ENCODE measurements at regions not wholly inside any gene's neighbourhood (a gene's known extent, or its start where the extent isn't known, plus 50 kb on each side); places are given as distances from the start of the nearest gene placed in this dataset.
"Not testable (repeated sequence)": the region's sequence is repeated elsewhere in the genome, so short reads cannot be mapped to it uniquely, and the experiment has no call there.

- not testable (repeated sequence) for TF ChIP-seq ZNF219 (CRISPR knock-in tag; IDR thresholded peaks at IDR 0.05; ENCODE audit: borderline replicate concordance); CTCF (IDR thresholded peaks at IDR 0.05); NFYB (CRISPR knock-in tag; conservative IDR thresholded peaks at IDR 0.05; ENCODE audit: low read depth); CREB1 (CRISPR knock-in tag; IDR thresholded peaks at IDR 0.05); TEAD4 (CRISPR knock-in tag; IDR thresholded peaks at IDR 0.05); NFE2L1 (CRISPR knock-in tag; IDR thresholded peaks at IDR 0.05); EMX1 (CRISPR knock-in tag; IDR thresholded peaks at IDR 0.05); MAX (CRISPR knock-in tag; IDR thresholded peaks at IDR 0.05)
- TF ChIP-seq, protein P1, sequence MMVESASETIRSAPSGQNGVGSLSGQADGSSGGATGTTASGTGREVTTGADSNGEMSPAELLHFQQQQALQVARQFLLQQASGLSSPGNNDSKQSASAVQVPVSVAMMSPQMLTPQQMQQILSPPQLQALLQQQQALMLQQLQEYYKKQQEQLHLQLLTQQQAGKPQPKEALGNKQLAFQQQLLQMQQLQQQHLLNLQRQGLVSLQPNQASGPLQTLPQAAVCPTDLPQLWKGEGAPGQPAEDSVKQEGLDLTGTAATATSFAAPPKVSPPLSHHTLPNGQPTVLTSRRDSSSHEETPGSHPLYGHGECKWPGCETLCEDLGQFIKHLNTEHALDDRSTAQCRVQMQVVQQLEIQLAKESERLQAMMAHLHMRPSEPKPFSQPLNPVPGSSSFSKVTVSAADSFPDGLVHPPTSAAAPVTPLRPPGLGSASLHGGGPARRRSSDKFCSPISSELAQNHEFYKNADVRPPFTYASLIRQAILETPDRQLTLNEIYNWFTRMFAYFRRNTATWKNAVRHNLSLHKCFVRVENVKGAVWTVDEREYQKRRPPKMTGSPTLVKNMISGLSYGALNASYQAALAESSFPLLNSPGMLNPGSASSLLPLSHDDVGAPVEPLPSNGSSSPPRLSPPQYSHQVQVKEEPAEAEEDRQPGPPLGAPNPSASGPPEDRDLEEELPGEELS (CRISPR knock-in tag; IDR thresholded peaks at IDR 0.05) = not testable (repeated sequence)
- TF ChIP-seq, protein P2, sequence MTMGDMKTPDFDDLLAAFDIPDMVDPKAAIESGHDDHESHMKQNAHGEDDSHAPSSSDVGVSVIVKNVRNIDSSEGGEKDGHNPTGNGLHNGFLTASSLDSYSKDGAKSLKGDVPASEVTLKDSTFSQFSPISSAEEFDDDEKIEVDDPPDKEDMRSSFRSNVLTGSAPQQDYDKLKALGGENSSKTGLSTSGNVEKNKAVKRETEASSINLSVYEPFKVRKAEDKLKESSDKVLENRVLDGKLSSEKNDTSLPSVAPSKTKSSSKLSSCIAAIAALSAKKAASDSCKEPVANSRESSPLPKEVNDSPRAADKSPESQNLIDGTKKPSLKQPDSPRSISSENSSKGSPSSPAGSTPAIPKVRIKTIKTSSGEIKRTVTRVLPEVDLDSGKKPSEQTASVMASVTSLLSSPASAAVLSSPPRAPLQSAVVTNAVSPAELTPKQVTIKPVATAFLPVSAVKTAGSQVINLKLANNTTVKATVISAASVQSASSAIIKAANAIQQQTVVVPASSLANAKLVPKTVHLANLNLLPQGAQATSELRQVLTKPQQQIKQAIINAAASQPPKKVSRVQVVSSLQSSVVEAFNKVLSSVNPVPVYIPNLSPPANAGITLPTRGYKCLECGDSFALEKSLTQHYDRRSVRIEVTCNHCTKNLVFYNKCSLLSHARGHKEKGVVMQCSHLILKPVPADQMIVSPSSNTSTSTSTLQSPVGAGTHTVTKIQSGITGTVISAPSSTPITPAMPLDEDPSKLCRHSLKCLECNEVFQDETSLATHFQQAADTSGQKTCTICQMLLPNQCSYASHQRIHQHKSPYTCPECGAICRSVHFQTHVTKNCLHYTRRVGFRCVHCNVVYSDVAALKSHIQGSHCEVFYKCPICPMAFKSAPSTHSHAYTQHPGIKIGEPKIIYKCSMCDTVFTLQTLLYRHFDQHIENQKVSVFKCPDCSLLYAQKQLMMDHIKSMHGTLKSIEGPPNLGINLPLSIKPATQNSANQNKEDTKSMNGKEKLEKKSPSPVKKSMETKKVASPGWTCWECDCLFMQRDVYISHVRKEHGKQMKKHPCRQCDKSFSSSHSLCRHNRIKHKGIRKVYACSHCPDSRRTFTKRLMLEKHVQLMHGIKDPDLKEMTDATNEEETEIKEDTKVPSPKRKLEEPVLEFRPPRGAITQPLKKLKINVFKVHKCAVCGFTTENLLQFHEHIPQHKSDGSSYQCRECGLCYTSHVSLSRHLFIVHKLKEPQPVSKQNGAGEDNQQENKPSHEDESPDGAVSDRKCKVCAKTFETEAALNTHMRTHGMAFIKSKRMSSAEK (CRISPR knock-in tag; IDR thresholded peaks at IDR 0.05; ENCODE audit: borderline replicate concordance) = not testable (repeated sequence)
- TF ChIP-seq, protein P3, sequence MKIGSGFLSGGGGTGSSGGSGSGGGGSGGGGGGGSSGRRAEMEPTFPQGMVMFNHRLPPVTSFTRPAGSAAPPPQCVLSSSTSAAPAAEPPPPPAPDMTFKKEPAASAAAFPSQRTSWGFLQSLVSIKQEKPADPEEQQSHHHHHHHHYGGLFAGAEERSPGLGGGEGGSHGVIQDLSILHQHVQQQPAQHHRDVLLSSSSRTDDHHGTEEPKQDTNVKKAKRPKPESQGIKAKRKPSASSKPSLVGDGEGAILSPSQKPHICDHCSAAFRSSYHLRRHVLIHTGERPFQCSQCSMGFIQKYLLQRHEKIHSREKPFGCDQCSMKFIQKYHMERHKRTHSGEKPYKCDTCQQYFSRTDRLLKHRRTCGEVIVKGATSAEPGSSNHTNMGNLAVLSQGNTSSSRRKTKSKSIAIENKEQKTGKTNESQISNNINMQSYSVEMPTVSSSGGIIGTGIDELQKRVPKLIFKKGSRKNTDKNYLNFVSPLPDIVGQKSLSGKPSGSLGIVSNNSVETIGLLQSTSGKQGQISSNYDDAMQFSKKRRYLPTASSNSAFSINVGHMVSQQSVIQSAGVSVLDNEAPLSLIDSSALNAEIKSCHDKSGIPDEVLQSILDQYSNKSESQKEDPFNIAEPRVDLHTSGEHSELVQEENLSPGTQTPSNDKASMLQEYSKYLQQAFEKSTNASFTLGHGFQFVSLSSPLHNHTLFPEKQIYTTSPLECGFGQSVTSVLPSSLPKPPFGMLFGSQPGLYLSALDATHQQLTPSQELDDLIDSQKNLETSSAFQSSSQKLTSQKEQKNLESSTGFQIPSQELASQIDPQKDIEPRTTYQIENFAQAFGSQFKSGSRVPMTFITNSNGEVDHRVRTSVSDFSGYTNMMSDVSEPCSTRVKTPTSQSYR (CRISPR knock-in tag; IDR thresholded peaks at IDR 0.05) = not testable (repeated sequence)
- TF ChIP-seq, protein P4, sequence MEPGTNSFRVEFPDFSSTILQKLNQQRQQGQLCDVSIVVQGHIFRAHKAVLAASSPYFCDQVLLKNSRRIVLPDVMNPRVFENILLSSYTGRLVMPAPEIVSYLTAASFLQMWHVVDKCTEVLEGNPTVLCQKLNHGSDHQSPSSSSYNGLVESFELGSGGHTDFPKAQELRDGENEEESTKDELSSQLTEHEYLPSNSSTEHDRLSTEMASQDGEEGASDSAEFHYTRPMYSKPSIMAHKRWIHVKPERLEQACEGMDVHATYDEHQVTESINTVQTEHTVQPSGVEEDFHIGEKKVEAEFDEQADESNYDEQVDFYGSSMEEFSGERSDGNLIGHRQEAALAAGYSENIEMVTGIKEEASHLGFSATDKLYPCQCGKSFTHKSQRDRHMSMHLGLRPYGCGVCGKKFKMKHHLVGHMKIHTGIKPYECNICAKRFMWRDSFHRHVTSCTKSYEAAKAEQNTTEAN (CRISPR knock-in tag; IDR thresholded peaks at IDR 0.05) = not testable (repeated sequence)
Measured at GRCh38 chr21:6506167-6506894, 4015.1 kb upstream of the TPTE start.

Data from WTC11 (cell line).